Activated CD8-positive, alpha-beta memory T cell treated with anti-CD3 and anti-CD28 coated beads, Interleukin-2, amount 50 U/mL, for 48 hours (primary cell): ENCODE measurements at regions not wholly inside any gene's neighbourhood (a gene's known extent, or its start where the extent isn't known, plus 50 kb on each side); places are given as distances from the start of the nearest gene placed in this dataset.

Experiments
- DNase-seq: peaks from one replicate; pipeline ENCODE4 v3.0.0-alpha.2; 2020

DNA sequence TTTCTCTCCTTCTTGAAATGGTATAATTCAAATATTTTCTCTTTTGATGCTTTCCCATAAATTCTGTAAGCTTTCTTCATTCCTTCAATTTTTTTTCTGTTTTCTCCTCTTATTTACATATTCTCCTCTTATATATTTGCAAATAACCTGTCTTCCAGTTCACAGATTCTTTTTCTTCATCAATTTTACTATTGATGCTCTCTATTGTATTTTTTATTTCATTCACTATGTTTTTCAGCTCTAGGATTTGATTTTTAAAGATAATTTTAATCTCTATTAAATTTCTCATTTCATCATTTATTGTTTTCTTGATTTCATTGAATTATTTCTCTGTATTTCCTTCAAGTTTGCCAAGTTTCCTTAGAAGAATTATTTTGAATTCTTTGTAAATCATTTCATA lies 54.0 kb upstream of the PRPS1L1 start:
- DNase-seq = no peak

DNA sequence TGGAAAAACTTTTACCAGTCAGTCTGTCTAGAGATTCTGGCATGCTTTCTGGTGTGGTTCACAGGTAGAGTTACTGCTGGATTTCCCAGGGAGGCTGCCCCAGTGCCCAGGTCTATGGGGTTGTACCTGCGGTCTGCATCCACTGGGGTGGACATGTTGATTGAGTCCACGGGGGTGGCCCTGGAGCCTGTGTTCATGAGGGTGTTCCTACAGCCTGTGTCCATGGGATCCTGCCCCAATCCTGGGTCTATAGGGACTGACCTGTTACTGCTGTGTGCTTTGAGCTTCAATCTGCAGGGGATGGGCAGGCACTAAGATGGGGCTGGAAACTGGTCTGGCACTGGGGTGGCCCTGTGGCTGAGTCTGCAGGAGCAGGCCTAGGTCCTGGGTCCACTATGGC lies 54.5 kb upstream of the PRPS1L1 start:
- DNase-seq = no peak

DNA sequence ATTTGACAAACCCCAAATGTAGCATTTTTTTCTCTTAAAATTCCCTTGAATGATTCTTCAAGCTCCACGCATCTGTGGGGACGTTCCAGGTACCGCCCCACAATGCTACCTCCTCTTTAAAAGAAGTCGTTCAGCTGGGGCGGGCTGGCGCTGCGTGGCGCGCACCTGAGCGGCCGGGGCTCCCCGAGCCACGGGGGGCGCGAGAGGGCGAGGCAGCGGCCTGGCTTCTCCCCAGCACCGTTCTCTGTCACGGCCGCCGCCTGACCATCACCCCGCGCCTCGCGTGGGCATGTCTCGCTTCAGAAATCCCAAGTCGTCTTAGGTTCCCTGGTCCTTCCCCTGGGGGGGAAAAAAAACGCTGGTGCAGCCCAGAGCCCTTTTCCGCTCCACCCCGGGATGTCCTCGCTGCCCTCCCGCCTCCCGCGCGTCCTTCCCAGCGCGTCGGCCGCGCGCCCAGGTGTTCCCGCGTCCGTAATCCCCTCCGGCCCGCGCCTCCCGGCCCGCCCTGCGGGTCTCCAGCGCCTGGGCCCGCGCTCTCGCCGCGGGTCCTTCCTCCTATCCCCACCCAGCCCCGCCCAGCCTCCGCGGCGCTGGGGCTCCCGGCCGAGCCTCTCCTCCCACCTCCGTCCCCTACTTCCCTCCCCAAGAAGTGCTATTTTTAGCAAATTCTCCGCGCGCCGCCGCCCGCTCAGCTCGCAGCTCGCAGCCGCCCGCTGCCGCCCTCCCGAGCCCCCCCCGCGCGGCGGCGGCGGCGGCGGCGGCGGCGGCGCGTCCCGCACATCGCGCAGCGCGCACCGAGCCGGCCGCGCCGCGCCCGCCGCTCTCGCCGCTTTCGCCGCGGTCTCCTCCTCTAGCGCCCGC lies 58.7 kb upstream of the PRPS1L1 start:
- peak; percentile 52 for DNase-seq

DNA sequence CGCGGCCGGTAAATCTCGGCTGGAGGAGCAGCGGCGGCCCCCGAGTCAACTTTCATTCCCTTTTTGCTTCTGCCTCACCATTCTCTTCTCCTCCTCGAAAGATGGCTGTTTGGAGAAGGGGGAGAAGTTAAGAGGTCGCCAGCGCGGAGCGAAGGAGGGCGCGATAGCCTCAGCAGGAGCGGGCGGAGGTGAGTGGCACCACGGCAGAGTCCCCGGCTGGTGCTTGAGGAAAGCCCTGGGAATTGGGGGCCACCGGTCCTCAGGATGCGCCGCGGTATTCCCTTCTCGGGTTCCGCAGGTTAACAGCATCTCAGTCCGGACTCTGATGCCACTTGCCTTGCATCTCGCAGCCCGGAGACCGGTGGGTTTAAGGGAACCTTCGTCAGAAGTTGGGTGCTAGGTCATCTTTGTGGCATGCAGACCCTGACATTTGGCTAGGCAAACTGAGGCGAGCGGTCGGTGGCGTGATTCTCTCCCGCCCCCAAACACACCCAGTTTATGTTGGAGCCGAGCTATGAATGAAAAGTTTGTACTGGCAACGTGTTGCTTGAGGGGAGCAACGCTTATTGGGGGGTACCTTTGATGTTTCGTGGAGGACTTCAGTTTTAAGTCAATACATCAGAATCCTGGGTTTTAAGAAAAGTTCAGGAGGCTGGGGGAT lies 59.5 kb upstream of the PRPS1L1 start:
- no peak for DNase-seq

DNA sequence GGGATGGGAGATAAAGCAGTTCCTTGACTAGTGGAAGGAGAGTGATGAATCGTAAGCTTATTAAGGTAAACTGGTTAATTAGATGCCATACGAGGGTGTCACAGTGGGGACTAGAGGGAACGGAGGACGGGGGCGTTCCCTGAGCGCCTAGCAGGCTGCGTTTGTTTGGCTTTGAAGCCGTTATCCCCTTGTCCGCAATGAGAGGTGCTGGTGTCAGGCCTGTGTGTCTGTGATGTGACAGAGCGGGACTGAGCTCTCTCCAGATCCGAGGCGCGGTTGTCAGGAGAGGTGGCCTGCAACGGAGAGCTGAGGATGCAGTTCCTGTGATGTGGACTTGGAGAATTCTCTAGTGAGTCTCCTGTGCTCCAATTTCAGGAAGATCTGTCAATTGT lies 60.0 kb upstream of the PRPS1L1 start:
- no peak for DNase-seq

DNA sequence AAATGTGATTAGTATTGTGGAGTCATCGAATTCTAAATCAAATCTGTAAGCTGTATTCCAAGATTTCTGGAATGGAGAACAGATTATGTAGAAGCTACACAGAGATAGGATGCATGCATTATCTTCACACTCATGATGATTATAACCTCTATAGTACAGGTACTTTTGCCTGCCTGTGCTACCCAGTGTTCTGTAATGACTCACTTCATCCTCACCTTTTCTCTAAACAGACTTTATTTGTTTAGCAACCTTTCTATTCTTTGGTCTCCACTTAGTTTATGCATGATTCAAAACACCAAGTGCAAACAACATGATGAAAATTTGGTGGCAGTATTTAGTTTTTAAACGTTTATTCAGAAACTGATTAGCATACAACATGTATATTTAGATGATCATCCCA lies 68.4 kb upstream of the PRPS1L1 start:
- no peak for DNase-seq

DNA sequence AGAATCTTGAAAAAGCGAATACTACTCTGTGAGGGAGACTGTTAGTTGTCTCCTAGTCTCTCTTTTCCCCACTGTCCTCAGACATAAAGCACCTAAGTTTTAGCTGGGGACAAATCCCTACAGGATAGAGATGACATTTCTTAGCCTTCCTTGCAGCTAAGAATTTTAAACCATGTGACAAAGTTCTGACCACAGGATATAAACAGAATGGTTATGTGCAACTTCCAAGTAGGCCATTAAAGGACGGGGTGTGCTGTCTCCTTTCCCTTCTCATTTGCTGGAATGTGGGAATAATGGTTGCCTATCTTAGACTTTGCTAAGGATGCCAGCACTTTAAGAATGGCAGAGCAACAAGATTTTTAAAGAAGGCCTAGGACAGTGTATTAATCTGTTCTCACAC lies 74.9 kb upstream of the PRPS1L1 start:
- DNase-seq = no peak

DNA sequence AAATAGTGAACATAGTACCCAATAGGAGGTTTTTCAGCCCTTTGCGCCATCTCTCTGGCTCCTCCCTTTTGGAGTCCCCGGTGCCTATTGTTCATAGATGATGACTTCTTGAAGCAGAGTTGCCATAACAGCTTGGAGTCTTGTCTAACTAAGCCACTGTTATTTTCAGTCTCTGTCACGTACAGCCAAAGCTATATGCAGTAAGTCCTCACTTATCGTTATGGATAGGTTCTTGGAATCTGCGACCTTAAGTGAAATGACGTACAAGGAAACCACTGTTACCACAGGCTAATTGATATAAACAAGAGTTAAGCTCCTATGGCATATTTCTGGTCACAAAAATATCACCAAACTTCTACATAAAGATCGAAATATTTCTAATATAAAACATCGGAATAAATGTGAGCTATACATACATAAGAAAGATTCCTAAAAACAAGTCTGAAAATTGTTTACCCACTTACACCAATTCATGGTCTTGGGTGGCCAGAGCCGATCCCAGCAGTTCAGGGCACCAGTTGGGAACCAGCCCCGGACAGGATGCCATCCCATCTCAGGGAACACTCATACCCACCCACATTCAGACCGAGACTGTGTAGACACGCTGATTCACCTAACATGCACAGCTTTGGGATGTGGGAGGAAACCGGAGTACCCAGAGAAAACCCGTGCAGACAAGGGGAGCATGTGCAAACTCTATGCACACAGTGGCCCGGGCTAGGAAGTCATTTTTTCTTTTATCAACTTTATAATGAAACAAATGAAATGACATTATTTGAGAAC lies 76.0 kb upstream of the PRPS1L1 start:
- no peak for DNase-seq

DNA sequence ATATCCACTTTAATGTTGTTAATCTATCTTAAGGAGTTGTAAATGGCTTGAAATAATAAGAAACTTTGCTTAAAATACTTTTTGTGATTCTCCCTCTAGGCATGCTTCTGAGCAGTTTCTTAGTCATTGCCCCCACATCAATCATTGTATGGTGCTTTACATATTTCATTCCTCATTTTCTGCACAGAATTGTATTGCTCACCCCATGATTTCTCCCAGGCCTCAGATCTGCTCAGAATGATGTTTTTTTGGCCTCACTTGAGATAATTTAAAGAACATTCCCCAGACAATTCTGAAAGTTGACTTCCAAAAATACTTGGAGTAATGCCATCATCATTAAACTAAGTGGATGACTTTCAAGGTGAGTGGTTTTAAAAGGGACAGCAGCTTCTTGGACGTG lies 82.1 kb upstream of the PRPS1L1 start:
- no peak for DNase-seq

DNA sequence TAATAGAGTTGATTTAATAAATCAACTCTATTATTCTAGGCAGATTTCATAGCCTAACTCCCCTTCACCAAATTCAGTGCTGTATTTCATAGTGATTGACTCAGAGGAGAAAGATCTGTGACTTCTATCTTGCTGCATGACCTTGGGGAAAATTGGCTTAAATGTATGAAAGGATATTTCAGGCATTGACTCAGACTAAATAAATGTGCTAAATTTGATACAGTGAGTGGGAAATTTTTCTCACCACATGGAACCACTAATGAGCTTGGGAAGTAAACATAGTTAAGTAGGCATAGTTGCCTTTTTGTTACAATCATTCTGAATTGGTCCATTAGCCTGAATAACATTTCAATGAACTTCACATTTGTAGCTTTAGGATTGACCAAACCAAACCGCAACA lies 89.0 kb upstream of the PRPS1L1 start:
- DNase-seq = no peak

DNA sequence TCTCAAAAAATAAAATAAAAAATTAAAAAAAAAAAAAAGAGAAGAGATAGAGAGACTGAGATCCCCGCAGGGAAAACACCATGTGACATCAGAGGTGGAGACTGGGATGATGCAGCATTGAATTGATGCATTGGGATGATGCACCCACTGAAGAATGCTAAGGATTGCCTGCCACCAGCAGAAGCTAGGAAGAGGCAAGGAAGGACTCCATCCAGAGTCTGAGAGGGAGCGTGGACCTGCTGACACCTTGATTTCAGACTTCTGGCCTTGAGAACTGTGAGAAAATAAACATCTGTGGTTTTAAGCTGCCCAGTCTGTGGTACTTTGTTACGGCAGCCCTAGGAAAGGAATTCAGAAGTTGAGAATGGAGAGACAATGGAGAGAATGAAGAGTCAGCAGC lies 89.8 kb upstream of the PRPS1L1 start:
- no peak for DNase-seq

DNA sequence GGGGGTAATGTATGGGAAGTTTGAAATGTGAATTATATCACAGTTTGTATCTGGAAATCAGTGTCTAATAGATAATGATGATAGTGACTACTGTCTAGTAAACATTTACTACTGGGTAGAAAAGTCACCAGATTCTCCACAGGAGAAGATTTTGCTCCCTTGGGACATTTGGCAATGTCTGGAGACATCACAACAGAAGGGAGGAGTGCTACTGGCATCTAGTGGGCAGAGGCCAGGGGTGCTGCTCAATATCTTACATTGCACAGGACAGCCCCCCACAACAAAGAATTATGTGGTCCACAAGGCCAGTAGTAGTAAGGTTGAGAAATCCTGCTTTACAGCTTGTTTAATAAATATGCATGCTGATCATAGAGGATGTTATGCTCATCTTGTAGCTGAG lies 92.3 kb upstream of the PRPS1L1 start:
- no peak for DNase-seq

DNA sequence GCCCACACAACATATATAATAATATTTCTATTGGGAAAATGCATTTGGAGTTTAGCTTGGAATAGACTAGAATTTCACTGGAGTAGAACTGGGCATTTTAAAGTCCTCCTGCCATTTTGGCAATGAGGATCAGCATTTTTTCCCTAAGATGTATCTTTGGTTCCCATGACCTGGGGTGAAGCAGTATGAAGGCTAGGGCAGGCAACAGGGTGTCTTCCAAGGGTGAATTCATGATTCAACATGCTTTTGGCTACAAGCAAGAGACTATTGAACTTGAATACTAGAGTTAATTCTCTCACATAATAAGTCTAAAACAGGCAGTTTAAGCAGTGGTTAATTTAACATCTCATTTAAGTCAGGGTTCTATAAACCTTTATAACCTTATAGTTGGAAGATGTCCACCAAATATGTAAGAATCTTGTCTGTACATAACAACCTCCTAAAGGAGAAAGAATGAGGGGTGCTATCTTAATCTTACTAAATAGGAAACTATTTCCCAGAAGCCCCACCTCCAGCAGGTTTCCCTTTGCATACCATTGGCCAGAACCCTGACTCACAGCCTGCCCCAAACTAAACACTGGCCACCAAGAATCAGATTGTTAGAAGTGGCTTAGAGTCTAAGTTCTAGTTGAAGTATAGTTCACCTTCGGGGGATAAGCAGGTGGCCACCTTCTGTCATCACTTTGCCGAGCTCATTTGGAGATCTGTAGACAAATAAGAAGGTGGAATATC lies 96.0 kb upstream of the PRPS1L1 start:
- DNase-seq = no peak

DNA sequence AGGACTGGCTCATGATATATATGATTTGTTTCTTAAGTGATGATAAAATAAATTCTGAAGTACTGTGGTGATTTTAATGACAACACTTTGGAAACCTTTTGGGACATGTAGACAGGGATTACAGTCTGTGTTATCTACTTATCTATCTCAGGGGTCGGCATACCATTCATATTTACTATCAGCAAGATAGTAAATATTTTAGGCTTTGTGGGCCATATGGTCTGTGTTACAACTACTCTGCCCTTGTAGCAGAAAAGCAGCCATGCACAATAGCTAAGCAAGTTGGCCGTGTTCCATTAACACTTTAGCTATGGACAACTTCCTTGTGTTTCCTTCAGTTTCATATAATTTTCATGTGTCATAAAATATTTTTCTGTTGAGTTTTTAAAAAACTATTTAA lies 97.8 kb upstream of the PRPS1L1 start:
- no peak for DNase-seq

DNA sequence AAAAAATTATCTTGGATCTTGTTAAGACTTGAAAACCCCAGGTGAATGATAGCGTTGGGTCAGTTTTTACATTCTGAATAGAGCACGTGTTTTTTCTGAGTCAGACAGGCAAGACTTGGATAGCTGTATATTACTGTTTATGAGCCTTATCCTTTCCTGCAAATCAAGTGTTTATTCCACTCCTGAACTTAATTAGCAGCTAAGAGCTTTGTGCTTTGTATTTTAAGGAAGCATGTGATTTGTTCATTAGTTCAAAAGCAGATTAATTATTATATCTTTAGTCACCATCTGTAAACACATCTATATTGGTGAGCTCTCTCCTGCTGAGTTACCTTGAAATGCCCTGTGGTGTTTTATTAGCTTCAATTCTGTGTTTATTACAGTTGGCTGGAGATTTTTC lies 98.6 kb upstream of the PRPS1L1 start:
- DNase-seq = no peak

DNA sequence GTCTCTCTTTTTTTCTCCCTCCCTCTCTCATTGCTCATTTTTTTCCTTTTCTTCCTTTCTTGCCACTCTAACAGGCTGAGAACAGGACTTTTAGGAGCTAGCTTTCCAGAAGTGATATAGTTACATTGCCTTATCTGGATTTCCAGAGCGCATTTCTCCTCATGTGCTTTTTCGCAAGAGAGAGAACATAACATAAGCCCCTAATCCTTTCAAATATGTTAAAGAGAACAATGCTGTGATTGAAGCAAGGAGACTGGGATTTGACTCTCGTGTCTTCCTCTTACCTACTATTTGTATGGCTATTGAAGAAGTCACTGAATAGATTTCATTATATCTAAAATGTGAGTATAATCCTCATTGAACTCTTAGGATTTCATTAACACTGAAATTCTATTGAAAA lies 101.2 kb upstream of the PRPS1L1 start:
- no peak for DNase-seq

DNA sequence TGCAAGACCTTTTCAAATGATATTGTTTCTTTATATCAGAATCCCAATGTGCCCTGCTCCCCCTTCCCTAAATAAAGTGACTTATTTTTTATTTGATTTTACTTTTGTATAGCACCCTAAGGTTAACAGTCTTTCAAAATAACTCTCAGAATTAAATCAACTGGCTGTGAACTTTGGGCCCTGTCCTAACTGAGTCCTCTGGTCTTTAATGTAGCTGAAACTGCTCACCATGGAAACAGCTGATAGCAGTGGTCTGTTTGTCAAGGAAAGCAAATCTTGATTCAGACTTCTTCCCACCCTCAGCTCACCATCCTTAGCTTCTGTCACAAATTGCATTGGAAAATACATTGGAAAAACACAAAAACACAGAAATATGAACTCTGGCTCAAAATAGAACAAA lies 105.2 kb upstream of the PRPS1L1 start:
- no peak for DNase-seq

DNA sequence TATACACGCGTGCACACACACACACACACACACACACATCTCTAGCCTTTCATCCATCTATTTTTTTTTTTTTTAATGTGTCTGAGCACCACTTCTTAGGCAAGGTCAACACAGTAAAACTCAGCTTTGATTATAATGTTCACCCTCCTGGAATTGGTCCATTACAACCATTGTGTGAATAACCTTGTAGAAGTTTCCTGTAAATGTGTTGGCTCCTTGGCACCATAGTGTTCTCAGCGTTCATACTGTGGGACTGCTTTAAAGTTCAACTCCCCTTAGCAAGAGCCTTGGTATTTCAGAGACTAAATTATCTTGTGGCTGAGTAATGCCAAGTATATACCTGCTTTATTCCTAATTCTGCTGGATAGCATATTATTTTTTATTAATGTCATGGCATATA lies 106.3 kb upstream of the PRPS1L1 start:
- DNase-seq = no peak

DNA sequence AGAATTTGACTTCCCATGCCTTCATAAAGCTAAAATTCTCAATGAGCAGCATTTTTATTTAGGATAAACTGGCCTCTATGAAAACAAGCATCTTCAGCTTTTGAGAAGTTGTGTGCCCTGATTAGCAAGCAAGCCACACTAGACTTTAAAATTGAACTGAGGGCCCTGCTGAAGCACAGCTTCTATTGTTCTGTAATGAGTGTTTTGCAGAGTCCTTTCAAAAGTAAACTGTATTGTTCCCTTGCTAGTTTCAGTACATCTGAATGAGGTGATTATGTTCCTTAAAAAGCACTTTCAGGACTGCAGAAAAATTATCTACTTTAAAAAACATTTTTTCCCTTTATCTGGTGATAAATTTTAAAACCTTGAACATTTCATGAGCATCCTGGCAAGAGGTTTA lies 113.3 kb upstream of the PRPS1L1 start:
- no peak for DNase-seq

DNA sequence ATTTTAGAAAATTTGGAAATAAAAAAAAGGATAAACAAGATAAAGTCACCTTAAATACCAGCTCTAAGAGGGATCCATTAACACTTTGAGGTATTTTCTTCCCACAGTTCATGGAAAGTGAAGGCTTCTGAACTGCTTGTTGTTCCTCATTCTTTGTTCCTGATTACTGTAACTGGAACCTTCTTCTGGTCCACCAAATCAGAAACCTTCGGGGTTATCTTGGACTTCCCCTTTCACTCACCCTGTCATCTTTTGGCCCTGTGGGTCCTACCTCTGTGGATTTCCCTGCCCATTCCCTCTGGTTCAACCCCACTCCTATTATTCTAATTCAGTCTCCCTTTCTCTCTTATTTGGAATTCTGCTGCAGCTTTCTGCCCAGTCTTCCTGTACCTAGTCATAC lies 116.5 kb upstream of the PRPS1L1 start:
- no peak for DNase-seq

DNA sequence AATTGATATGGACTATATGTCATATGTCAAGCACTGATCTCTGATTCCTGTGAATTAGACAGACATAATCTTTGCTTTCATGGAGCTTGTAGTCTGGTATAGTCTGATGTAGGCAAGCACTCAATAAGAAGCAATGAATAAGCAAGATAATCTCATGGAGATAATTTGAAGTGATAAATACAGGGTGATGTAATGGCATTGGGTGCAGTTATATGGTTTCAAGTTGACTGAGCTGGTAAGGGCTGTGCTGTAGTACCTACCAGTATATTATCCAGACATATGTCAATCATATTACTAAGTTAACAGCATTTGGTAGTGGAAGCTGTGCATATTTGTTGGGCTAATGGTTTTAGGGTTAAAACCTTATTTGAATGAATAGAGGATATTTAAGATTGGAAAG lies 117.5 kb upstream of the PRPS1L1 start:
- no peak for DNase-seq

DNA sequence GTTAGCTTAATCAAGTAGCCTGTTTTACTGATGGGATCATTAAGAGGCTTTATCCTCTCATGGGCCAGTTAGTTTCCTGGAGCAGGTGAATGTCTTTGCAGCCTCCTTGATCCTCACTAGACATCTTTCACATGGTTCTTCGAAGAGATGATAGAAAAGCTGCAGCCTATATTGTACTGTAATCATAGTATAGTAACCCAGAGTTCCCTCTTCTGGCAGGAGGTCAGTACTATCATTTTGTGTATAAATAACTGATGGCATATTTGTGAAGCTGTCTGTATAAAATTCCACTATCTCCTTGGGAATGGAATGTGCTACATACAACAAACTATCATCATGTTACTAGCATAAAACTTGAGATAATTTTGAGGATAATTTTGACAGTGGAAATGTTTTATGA lies 123.8 kb upstream of the PRPS1L1 start:
- DNase-seq = no peak

DNA sequence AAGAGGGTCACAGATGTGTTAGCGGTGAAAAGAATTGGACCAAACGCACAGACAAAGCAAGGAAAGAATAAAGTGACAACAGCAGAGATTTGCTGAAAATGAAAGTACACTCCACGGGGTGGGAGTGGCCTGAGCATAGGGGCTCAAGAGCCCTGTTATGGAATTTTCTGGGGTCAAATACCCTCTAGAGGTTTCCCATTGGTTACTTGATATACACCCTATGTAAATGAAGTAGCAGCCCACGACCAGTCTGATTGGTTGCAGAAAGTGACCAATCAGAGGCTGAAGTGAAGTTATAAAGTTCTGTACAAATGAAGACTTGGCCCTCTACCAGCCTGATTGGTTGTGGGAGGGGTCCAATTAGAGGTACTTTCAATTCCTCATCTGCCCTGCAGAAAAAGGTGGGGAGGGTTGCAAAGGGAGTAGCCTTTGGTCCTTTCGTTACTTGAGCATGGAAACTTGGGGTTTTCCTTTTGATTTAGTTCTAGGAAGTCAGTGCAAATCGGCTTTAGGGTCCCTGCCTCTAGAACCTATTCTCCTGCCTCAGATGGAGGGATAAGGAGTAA lies 125.6 kb upstream of the PRPS1L1 start:
- DNase-seq = no peak
